OCI-LY7 (cell line): ENCODE measurements at regions not wholly inside any gene's neighbourhood (a gene's known extent, or its start where the extent isn't known, plus 50 kb on each side); places are given as distances from the start of the nearest gene placed in this dataset.

Source experiments
- CTCF ChIP-seq: fragments of 200-600 bp; sonication (generic); conservative IDR thresholded peaks from 2 replicates; pipeline ENCODE4 v1.5.1; 2014; ENCODE audit warnings: mild to moderate bottlenecking, antibody characterized with exemption, low read length, moderate library complexity, mixed read lengths
- EZH2phosphoT487 ChIP-seq: fragments of 200-600 bp; sonication (generic); IDR thresholded peaks from 2 replicates; pipeline ENCODE4 v1.6.1; 2018; ENCODE audit warnings: low read depth, borderline replicate concordance, mild to moderate bottlenecking, mixed run types, antibody characterized with exemption, low read length, moderate library complexity, mixed read lengths

GRCh38 chr2:53498210-53498609 lies 269.4 kb upstream of the CHAC2 start:
- TF ChIP-seq CTCF = no peak
- no peak for TF ChIP-seq EZH2phosphoT487
